ENCODE measurements at regions not wholly inside any gene's neighbourhood (a gene's known extent, or its start where the extent isn't known, plus 50 kb on each side); places are given as distances from the start of the nearest gene placed in this dataset.

DNA sequence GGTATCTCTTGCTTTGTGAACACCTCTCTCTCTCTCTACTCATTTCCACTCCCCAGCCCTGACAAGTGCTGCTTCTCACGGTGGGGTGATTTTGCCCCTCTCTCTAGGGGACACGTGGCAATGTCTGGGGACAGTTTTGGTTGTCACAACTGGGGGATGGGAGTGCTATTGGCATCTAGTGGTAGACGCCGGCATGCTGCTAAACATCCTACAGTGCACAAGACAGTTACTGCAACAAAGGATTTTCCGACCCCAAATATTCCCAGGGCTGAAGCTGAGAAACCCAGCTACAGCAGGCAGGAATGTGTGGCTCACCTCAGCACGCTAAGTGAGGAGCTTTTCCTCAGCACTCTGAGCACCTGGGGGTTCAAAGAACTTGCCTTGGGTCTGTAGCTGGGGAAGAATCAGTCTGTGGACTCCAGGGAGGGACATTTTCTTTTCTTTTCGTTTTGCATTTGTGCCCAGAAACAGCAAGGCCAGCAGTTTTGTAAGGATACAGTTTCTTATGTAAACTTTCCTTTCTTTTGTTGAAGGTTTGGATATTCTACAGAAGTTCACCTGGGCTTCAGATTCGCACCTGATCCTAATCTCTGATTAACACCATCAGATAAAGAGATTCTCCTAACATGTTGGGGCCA is 246.9 kb upstream of the ZFP64 start:
- peaks cover 0 to 4% of the 10 kb centered on the region in 2 donors for H3K27me3 ChIP-seq (ENCODE audit: control insufficient read depth in 1 of 2, insufficient read depth in 2 of 2, low read length in 1 of 2)
- no peak for ATAC-seq (ENCODE audit: low FRiP score)
- no peak overlapping the region for H3K27ac ChIP-seq (ENCODE audit: low read depth in 1 of 2, low read length in 2 of 2)
- H3K4me1 ChIP-seq (ENCODE audit: control insufficient read depth in 1 of 2, insufficient read depth in 2 of 2, low read length in 2 of 2) = no peaks in the 10 kb centered on the region
- no peak for DNase-seq
- H3K36me3 ChIP-seq (ENCODE audit: control insufficient read depth in 1 of 2, insufficient read depth in 2 of 2, low read length in 1 of 2) = no peaks in the 10 kb centered on the region
- H3K9me3 ChIP-seq (ENCODE audit: control insufficient read depth, low read length) = peaks cover 1% of the 10 kb centered on the region
- no peak overlapping the region for H3K4me3 ChIP-seq (ENCODE audit: low read length in 2 of 2)
- intact Hi-C loops (cut with DNase I) = no loop called here
- 36 to 49% methylated on average over 8 of the region's 8 CpGs for WGBS, 2 donors

DNA sequence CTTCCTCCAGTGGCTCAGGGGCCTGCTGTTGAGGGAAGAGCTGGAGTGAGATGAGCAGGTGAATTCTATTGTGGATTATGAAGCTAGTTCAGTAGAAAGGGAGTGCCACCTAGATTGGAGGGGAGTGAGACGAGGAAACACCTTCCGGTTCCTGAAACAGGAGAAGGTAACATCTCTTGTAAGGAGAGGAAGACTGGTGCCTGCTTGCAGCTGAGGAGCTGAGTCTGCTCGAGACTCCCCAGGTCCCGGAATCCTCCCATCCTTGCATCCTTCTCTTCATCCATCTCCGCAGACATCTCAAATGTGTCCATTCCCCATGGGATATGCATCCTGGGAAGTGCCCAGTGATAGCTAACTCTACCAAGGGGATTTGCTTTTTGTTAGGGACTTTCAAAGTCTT is 242.9 kb upstream of the ZFP64 start:
- peaks cover 1% of the 10 kb centered on the region for H3K9me3 ChIP-seq (ENCODE audit: control insufficient read depth, low read length)
- H3K36me3 ChIP-seq (ENCODE audit: control insufficient read depth in 1 of 2, insufficient read depth in 2 of 2, low read length in 1 of 2) = no peaks in the 10 kb centered on the region
- no peaks in the 10 kb centered on the region for H3K4me1 ChIP-seq (ENCODE audit: control insufficient read depth in 1 of 2, insufficient read depth in 2 of 2, low read length in 2 of 2)
- no peak overlapping the region for H3K4me3 ChIP-seq (ENCODE audit: low read length in 2 of 2)
- ATAC-seq (ENCODE audit: low FRiP score) = no peak
- intact Hi-C loops (cut with DNase I) = no loop called here
- DNase-seq = no peak
- no peaks in the 10 kb centered on the region for H3K27me3 ChIP-seq (ENCODE audit: control insufficient read depth in 1 of 2, insufficient read depth in 2 of 2, low read length in 1 of 2)
- WGBS, 2 donors = 87 to 94% methylated on average over 5 of the region's 5 CpGs
- no peak overlapping the region for H3K27ac ChIP-seq (ENCODE audit: low read depth in 1 of 2, low read length in 2 of 2)

DNA sequence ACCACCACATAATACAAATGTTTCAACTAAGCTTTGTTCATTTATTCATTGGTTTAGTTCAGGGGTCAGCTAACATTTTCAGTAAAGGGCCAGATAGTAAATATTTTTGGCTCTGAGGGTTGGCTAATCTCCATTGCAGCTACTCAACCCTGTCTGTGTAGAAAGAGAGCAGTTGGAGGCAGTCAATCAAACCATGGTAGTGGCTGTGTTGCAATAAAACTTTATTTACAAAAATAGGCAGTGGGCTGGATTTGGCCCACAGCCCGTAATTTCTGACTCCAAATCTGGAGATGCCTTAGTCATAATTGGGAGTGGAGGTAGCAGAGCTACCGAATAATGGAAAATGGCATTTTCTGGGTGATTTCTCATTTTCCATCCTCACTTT is 242.5 kb upstream of the ZFP64 start:
- no peaks in the 10 kb centered on the region for H3K36me3 ChIP-seq (ENCODE audit: control insufficient read depth in 1 of 2, insufficient read depth in 2 of 2, low read length in 1 of 2)
- H3K9me3 ChIP-seq (ENCODE audit: control insufficient read depth, low read length) = peaks cover 1% of the 10 kb centered on the region
- DNase-seq (no peak), ATAC-seq (ENCODE audit: low FRiP score) (no peak)
- WGBS, 2 donors = 71 to 81% methylated on average over 2 of the region's 2 CpGs
- H3K4me1 ChIP-seq (ENCODE audit: control insufficient read depth in 1 of 2, insufficient read depth in 2 of 2, low read length in 2 of 2) = no peaks in the 10 kb centered on the region
- no peak overlapping the region for H3K4me3 ChIP-seq (ENCODE audit: low read length in 2 of 2)
- intact Hi-C loops (cut with DNase I) = no loop called here
- no peak overlapping the region for H3K27ac ChIP-seq (ENCODE audit: low read depth in 1 of 2, low read length in 2 of 2)
- no peaks in the 10 kb centered on the region for H3K27me3 ChIP-seq (ENCODE audit: control insufficient read depth in 1 of 2, insufficient read depth in 2 of 2, low read length in 1 of 2)

DNA sequence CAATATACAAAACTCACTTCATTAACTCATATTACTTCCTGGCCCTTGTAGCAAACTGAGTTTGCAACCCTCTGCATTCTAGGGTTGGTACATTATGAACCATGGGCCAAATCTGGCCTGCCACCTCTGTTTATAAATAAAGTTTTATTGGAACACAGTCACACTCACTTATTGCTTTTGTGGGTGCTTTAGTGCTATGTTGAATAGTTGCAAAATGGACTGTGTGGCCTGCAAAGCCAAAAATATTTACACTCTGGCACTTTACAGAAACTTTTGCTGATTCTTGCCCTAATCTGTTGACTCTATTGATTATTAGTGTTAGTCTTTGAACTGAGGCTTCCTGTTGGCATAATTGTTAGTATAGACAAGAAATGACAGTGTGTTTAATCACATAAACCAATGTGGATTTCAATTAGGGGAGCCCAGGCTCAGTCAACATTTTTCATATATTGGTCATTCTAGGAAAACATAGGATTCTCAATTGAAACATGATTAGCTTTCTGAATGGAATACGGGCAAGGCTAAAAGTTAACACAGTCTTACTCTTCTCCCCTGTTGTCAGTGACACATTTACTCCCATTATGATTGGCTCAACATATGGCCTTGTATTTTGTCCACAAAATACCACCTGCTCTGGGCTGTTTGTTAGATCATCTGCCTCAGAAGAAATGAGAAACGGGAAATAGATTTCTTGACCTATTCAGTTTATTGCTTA is 241.9 kb upstream of the ZFP64 start:
- Histone ChIP-seq H3K27ac (ENCODE audit: low read depth in 1 of 2, low read length in 2 of 2) (no peak overlapping the region), H3K9me3 (ENCODE audit: control insufficient read depth, low read length) (peaks cover 3% of the 10 kb centered on the region), H3K4me3 (ENCODE audit: low read length in 2 of 2) (no peak overlapping the region), H3K4me1 (ENCODE audit: control insufficient read depth in 1 of 2, insufficient read depth in 2 of 2, low read length in 2 of 2) (no peaks in the 10 kb centered on the region), H3K36me3 (ENCODE audit: control insufficient read depth in 1 of 2, insufficient read depth in 2 of 2, low read length in 1 of 2) (no peaks in the 10 kb centered on the region), H3K27me3 (ENCODE audit: control insufficient read depth in 1 of 2, insufficient read depth in 2 of 2, low read length in 1 of 2) (no peaks in the 10 kb centered on the region)
- 89 to 93% methylated on average over 2 of the region's 2 CpGs for WGBS, 2 donors
- intact Hi-C loops (cut with DNase I) = no loop called here
- DNase-seq (no peak), ATAC-seq (ENCODE audit: low FRiP score) (no peak)

DNA sequence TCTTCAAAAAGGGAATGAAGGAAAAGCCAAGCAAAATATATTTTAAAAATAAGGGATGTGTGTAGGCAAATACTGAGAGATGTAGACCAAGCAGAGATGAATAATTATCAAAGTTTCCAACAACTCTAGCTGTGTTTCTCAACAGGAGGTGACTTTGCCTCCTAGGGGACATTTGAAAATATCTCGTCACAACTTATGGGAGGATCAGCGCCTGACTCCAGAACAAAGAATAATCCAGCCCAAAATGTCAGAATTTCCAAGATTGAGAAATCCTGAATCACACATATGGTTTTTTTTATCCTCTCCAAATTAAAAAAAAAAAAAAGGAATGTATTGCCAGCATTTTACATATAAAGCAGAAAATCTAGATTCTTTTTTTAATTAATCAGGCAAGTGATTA is 241.2 kb upstream of the ZFP64 start:
- Histone ChIP-seq H3K9me3 (ENCODE audit: control insufficient read depth, low read length) (peaks cover 2% of the 10 kb centered on the region), H3K36me3 (ENCODE audit: control insufficient read depth in 1 of 2, insufficient read depth in 2 of 2, low read length in 1 of 2) (no peaks in the 10 kb centered on the region), H3K27me3 (ENCODE audit: control insufficient read depth in 1 of 2, insufficient read depth in 2 of 2, low read length in 1 of 2) (no peaks in the 10 kb centered on the region), H3K4me1 (ENCODE audit: control insufficient read depth in 1 of 2, insufficient read depth in 2 of 2, low read length in 2 of 2) (no peaks in the 10 kb centered on the region), H3K27ac (ENCODE audit: low read depth in 1 of 2, low read length in 2 of 2) (no peak overlapping the region), H3K4me3 (ENCODE audit: low read length in 2 of 2) (no peak overlapping the region)
- 82 to 93% methylated on average over 2 of the region's 2 CpGs for WGBS, 2 donors
- DNase-seq = no peak
- intact Hi-C loops (cut with DNase I) = no loop called here
- ATAC-seq (ENCODE audit: low FRiP score) = no peak

DNA sequence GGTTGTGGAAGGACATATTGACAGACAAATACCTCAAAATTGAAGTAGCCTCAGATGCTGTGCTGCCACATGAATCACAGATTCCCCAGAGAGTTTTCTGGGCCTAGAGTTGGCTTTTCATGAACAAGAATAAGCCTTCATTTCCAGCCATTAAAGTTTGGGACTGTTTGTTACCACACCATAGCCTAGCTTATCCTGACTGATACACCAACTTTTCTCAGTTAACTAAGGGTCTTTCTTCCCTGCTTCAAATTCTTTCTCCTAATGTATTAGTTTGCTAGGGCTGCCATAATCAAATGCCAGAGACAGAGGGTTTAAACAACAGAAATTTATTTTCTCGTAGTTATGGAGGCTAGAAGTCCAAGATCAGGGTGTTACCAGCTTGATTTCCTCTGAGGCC is 237.4 kb upstream of the ZFP64 start:
- WGBS, 2 donors = 88 to 89% methylated on average over 1 of the region's 1 CpG
- Histone ChIP-seq H3K9me3 (ENCODE audit: control insufficient read depth, low read length) (peaks cover 2% of the 10 kb centered on the region), H3K27me3 (ENCODE audit: control insufficient read depth in 1 of 2, insufficient read depth in 2 of 2, low read length in 1 of 2) (no peaks in the 10 kb centered on the region), H3K27ac (ENCODE audit: low read depth in 1 of 2, low read length in 2 of 2) (no peak overlapping the region), H3K36me3 (ENCODE audit: control insufficient read depth in 1 of 2, insufficient read depth in 2 of 2, low read length in 1 of 2) (no peaks in the 10 kb centered on the region), H3K4me3 (ENCODE audit: low read length in 2 of 2) (no peak overlapping the region), H3K4me1 (ENCODE audit: control insufficient read depth in 1 of 2, insufficient read depth in 2 of 2, low read length in 2 of 2) (no peaks in the 10 kb centered on the region)
- intact Hi-C loops (cut with DNase I) = no loop called here
- DNase-seq = no peak
- no peak for ATAC-seq (ENCODE audit: low FRiP score)

DNA sequence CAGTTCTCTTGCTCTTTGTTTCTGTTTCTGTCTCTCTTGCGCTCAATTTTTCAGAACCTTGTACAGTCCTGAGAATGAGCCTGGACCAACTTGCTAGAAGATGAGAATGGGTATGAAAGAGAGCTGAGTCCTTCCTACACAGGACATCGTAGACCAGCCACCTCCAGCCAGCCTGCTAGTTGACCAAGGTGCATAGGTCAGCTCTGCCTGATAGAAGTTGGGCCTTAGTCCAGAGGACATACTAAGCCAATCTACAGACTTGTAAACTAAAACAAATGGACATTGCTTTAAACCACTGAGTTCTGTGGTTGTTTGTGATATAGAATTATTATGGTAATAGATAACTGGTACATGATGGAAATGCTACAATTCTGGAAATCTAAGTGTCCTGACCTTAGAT is 236.4 kb upstream of the ZFP64 start:
- Histone ChIP-seq H3K9me3 (ENCODE audit: control insufficient read depth, low read length) (peaks cover 2% of the 10 kb centered on the region), H3K4me1 (ENCODE audit: control insufficient read depth in 1 of 2, insufficient read depth in 2 of 2, low read length in 2 of 2) (no peaks in the 10 kb centered on the region), H3K27me3 (ENCODE audit: control insufficient read depth in 1 of 2, insufficient read depth in 2 of 2, low read length in 1 of 2) (no peaks in the 10 kb centered on the region), H3K36me3 (ENCODE audit: control insufficient read depth in 1 of 2, insufficient read depth in 2 of 2, low read length in 1 of 2) (no peaks in the 10 kb centered on the region), H3K4me3 (ENCODE audit: low read length in 2 of 2) (no peak overlapping the region), H3K27ac (ENCODE audit: low read depth in 1 of 2, low read length in 2 of 2) (no peak overlapping the region)
- no peak for ATAC-seq (ENCODE audit: low FRiP score)
- intact Hi-C loops (cut with DNase I) = no loop called here
- DNase-seq = no peak
- WGBS, 2 donors = 93 to 94% methylated on average over 2 of the region's 2 CpGs

DNA sequence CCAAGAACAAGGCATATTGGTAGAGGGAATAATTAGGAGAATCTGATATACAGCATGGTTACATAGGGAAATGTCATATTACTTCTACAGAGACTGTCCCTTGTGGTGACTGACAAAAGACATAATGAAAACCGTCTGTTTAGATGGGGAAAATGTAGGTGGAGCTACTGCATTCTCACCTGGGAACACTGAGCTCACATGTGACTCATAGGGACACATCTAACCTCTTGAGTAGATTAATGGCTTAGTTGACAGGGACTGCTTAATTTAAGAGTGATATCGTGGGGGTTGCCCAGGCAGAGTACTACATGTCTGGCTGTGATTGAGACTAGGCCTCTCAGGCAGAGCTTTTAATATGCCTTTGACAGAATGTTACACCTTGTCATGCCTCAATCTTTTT is 235.3 kb upstream of the ZFP64 start:
- DNase-seq (no peak), ATAC-seq (ENCODE audit: low FRiP score) (no peak)
- Histone ChIP-seq H3K4me3 (ENCODE audit: low read length in 2 of 2) (no peak overlapping the region), H3K4me1 (ENCODE audit: control insufficient read depth in 1 of 2, insufficient read depth in 2 of 2, low read length in 2 of 2) (no peaks in the 10 kb centered on the region), H3K27me3 (ENCODE audit: control insufficient read depth in 1 of 2, insufficient read depth in 2 of 2, low read length in 1 of 2) (no peaks in the 10 kb centered on the region), H3K36me3 (ENCODE audit: control insufficient read depth in 1 of 2, insufficient read depth in 2 of 2, low read length in 1 of 2) (no peaks in the 10 kb centered on the region), H3K27ac (ENCODE audit: low read depth in 1 of 2, low read length in 2 of 2) (no peak overlapping the region), H3K9me3 (ENCODE audit: control insufficient read depth, low read length) (peaks cover 2% of the 10 kb centered on the region)
- intact Hi-C loops (cut with DNase I) = no loop called here
- WGBS, 2 donors = 54 to 61% methylated on average over 2 of the region's 2 CpGs

DNA sequence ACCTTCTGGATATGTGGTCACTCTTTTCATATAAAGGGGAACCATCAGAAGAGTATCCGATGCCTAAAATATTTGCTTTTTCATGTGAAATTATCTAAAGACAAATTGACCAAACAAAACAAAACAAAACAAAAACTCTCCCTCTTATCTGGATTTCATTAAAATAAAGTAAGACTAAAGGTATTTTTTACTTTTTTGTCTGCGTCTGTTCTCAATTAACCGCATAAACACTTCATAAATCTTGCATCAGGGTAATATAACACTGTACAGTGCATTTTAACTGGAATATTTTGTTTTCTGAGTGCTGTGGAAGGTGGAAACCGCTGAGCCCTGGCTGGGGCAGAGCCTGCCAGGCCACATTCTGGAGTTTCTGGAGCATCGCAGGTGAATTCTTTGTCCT is 234.1 kb upstream of the ZFP64 start:
- Histone ChIP-seq H3K9me3 (ENCODE audit: control insufficient read depth, low read length) (peaks cover 2% of the 10 kb centered on the region), H3K36me3 (ENCODE audit: control insufficient read depth in 1 of 2, insufficient read depth in 2 of 2, low read length in 1 of 2) (no peaks in the 10 kb centered on the region), H3K4me3 (ENCODE audit: low read length in 2 of 2) (no peak overlapping the region), H3K27ac (ENCODE audit: low read depth in 1 of 2, low read length in 2 of 2) (no peak overlapping the region), H3K27me3 (ENCODE audit: control insufficient read depth in 1 of 2, insufficient read depth in 2 of 2, low read length in 1 of 2) (no peaks in the 10 kb centered on the region), H3K4me1 (ENCODE audit: control insufficient read depth in 1 of 2, insufficient read depth in 2 of 2, low read length in 2 of 2) (no peaks in the 10 kb centered on the region)
- ATAC-seq (ENCODE audit: low FRiP score) (no peak), DNase-seq (no peak)
- intact Hi-C loops (cut with DNase I) = no loop called here
- WGBS, 2 donors = 19 to 42% methylated on average over 5 of the region's 5 CpGs
